Smooth muscle cell (in vitro differentiated cells): ENCODE measurements at regions not wholly inside any gene's neighbourhood (a gene's known extent, or its start where the extent isn't known, plus 50 kb on each side); places are given as distances from the start of the nearest gene placed in this dataset.

Experiments used
- DNase-seq: peaks from one replicate; lab custom pipeline; 2025; ENCODE audit not compliant: unreplicated experiment; lab: John Stamatoyannopoulos, UW
- H2AFZ ChIP-seq: fragments of 200-600 bp; sonication (generic); 2 replicates; pipeline ENCODE4 v1.6.0; 2016; ENCODE audit warnings: antibody characterized with exemption, low read depth, mild to moderate bottlenecking
- H3F3A ChIP-seq: fragments of 200-600 bp; sonication (generic); 2 replicates; pipeline ENCODE4 v1.6.0; 2017; ENCODE audit warnings: antibody characterized with exemption, low read depth
- H3K27ac ChIP-seq: fragments of 200-600 bp; sonication (generic); 2 replicates; pipeline ENCODE4 v1.5.1; 2016; ENCODE audit warnings: low read depth, mild to moderate bottlenecking
- H3K27me3 ChIP-seq: fragments of 200-600 bp; sonication (generic); 2 replicates; pipeline ENCODE4 v1.6.1; 2016; ENCODE audit warnings: low read depth, mild to moderate bottlenecking
- H3K36me3 ChIP-seq: fragments of 200-600 bp; sonication (generic); 2 replicates; pipeline ENCODE4 v1.5.1; 2016; ENCODE audit warnings: low read depth
- H3K4me1 ChIP-seq: fragments of 200-600 bp; sonication (generic); 2 replicates; pipeline ENCODE4 v1.5.1; 2016; ENCODE audit warnings: low read depth
- H3K4me2 ChIP-seq: fragments of 200-600 bp; sonication (generic); 2 replicates; pipeline ENCODE4 v1.6.0; 2016; ENCODE audit warnings: mild to moderate bottlenecking
- H3K4me3 ChIP-seq: fragments of 200-600 bp; sonication (generic); 2 replicates; pipeline ENCODE4 v1.5.1; 2016; ENCODE audit warnings: mild to moderate bottlenecking
- H3K79me2 ChIP-seq: fragments of 200-600 bp; sonication (generic); 2 replicates; pipeline ENCODE4 v1.6.0; 2016; ENCODE audit warnings: low read depth, mild to moderate bottlenecking
- H3K9ac ChIP-seq: fragments of 200-600 bp; sonication (generic); 2 replicates; pipeline ENCODE4 v1.6.0; 2016; ENCODE audit warnings: low read depth
- H3K9me3 ChIP-seq: fragments of 200-600 bp; sonication (generic); replicated peaks from 2 replicates; pipeline ENCODE4 v1.5.1; 2016; ENCODE audit warnings: low read depth
- H4K20me1 ChIP-seq: fragments of 200-600 bp; sonication (generic); 2 replicates; pipeline ENCODE4 v1.6.0; 2016; ENCODE audit warnings: low read depth
- WGBS: methylation state at CpG from one replicate; pipeline ENCODE4 v1.1.7; 2016; ENCODE audit warnings: low lambda C conversion rate; 5-methylcytosine and 5-hydroxymethylcytosine counted together
- TF ChIP-seq, protein P1 (sequence below): fragments of 200-600 bp; sonication (generic); IDR thresholded peaks from 2 replicates; pipeline ENCODE4 v1.5.1; 2017; ENCODE audit warnings: borderline replicate concordance, mild to moderate bottlenecking, antibody characterized with exemption; ENCODE audit not compliant: insufficient read depth, poor library complexity, severe bottlenecking

DNA sequence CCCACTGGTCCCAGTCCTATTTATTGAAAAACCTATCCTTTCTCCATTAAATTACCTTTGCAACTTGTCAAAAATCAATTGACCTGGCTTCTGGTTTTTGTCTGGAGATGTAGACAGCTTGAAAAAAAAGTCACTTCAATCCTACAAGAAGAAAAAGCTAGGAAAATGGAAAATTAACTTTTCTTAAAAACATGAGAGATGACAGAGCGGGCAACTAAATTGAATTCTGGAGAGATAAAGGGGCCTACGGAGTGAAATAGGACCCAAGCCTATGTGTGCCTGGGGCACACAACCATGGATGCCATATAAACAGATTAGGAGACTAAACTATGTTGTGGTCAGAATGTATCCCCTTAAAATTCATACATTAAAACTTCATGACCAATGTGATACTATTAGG, 363.3 kb upstream of the SLCO3A1 start:
- H3F3A ChIP-seq = no peaks in the 10 kb centered on the region
- no peak overlapping the region for H3K4me2 ChIP-seq
- H3K4me3 ChIP-seq = no peak overlapping the region
- no peaks in the 10 kb centered on the region for H3K27me3 ChIP-seq
- H3K79me2 ChIP-seq = no peaks in the 10 kb centered on the region
- H3K9ac ChIP-seq = no peak overlapping the region
- no peak overlapping the region for H2AFZ ChIP-seq
- DNase-seq = no peak
- H3K9me3 ChIP-seq = no peaks in the 10 kb centered on the region
- H3K4me1 ChIP-seq = no peaks in the 10 kb centered on the region
- WGBS = 91% methylated on average over 2 of the region's 2 CpGs
- TF ChIP-seq, protein P1, sequence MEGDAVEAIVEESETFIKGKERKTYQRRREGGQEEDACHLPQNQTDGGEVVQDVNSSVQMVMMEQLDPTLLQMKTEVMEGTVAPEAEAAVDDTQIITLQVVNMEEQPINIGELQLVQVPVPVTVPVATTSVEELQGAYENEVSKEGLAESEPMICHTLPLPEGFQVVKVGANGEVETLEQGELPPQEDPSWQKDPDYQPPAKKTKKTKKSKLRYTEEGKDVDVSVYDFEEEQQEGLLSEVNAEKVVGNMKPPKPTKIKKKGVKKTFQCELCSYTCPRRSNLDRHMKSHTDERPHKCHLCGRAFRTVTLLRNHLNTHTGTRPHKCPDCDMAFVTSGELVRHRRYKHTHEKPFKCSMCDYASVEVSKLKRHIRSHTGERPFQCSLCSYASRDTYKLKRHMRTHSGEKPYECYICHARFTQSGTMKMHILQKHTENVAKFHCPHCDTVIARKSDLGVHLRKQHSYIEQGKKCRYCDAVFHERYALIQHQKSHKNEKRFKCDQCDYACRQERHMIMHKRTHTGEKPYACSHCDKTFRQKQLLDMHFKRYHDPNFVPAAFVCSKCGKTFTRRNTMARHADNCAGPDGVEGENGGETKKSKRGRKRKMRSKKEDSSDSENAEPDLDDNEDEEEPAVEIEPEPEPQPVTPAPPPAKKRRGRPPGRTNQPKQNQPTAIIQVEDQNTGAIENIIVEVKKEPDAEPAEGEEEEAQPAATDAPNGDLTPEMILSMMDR = no peak
- no peaks in the 10 kb centered on the region for H4K20me1 ChIP-seq
- no peak overlapping the region for H3K27ac ChIP-seq
- H3K36me3 ChIP-seq = no peaks in the 10 kb centered on the region

DNA sequence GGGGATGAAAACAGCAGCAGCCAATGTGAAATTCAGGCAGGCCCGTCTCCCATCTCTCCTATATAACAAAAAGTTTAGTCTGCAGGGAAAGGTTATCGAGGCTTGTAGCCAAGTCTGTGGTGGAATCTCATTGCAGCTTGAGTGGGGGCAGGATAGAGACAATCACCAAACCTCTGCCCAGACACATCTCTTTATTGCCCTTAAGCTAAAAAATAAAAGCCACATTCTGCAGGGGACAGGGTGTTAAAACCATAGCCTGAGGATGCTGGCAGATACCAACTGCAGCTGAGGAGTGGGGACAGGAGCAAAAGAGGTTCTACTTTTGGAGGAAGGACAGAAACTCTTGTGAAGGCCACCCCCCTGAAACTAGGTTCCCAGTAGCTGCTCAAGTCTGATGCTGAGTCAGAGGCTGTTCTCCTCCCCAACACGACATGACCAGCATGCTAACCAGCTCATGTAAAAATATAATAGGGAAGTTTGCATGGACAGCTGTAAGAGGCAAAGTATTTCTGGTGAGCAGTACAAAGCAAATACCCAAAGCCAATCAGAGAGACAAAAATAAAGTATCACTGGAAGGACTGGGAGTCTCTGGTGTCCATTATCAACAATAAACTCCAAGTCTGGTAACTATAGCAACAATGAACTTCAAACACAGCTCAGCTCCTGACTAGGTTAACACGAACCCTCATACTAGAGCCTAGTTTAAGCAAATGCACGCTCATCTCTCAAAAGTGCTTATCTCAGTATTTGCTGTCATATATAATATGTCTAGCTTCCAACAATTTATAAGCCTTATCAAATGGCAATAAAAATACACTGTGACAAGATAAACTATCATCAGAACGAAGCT, 362.2 kb upstream of the SLCO3A1 start:
- TF ChIP-seq, protein P1 = no peak
- Histone ChIP-seq H4K20me1 (no peaks in the 10 kb centered on the region), H3K27me3 (no peaks in the 10 kb centered on the region), H3K79me2 (no peaks in the 10 kb centered on the region), H3K4me3 (no peak overlapping the region), H3F3A (no peaks in the 10 kb centered on the region), H3K36me3 (no peaks in the 10 kb centered on the region), H2AFZ (no peak overlapping the region), H3K4me2 (no peak overlapping the region), H3K27ac (no peak overlapping the region), H3K9me3 (no peaks in the 10 kb centered on the region), H3K4me1 (no peaks in the 10 kb centered on the region), H3K9ac (no peak overlapping the region)
- WGBS = 74% methylated on average over 6 of the region's 6 CpGs
- DNase-seq = no peak

DNA sequence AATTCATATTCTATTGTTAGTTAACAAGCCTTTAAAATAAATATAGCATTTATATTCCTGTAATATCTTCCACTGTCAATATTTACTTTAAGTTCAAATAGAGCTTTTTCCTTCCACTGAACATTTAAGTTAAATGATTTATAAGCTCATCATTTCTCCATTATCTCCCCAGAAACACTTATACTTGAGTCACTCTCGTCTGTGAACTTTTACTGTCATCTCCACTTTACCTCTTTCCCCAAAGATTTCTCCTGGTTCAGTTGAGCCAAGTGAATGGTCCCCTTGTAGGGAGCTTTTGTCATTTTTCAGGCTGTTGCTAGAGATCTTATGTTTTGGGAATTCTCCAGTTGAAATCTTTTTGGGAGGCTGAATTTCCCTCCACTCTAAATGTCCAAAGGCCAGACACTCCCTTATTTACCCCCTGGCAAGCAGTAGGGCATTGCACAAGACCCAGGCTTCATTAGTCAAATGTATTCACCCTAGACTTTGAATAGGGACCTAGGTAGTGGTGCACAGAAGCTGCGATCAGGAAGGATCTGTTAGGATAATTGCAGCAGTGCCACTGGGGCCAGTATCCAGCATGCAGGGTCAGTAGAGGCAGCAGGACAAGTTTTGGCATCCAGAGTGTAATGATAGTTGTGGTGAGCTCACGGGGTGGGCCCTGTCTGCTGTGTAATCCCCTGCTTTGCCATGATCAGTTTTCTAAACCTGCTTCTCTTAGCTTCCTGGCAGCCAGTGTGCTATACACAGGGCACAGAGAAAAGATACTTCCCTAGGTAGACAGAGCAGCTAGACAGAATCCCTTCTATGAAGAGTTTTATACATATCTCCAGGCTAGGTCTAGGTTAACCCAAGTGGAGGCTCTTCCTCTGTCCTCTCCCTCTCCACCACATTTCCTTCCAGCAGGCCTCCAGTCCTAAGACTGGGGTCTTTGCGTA, 356.5 kb upstream of the SLCO3A1 start:
- H3K9me3 ChIP-seq = no peaks in the 10 kb centered on the region
- H3K27ac ChIP-seq = no peak overlapping the region
- H3F3A ChIP-seq = no peaks in the 10 kb centered on the region
- DNase-seq = no peak
- no peaks in the 10 kb centered on the region for H3K79me2 ChIP-seq
- no peaks in the 10 kb centered on the region for H3K27me3 ChIP-seq
- TF ChIP-seq, protein P1 = no peak
- no peaks in the 10 kb centered on the region for H3K36me3 ChIP-seq
- H3K4me3 ChIP-seq = no peak overlapping the region
- no peaks in the 10 kb centered on the region for H4K20me1 ChIP-seq
- no peak overlapping the region for H3K4me2 ChIP-seq
- H3K9ac ChIP-seq = no peak overlapping the region
- 64% methylated on average over 4 of the region's 4 CpGs for WGBS
- H2AFZ ChIP-seq = no peak overlapping the region
- no peaks in the 10 kb centered on the region for H3K4me1 ChIP-seq
